ENCODE measurements at regions not wholly inside any gene's neighbourhood (a gene's known extent, or its start where the extent isn't known, plus 50 kb on each side); places are given as distances from the start of the nearest gene placed in this dataset.

DNA sequence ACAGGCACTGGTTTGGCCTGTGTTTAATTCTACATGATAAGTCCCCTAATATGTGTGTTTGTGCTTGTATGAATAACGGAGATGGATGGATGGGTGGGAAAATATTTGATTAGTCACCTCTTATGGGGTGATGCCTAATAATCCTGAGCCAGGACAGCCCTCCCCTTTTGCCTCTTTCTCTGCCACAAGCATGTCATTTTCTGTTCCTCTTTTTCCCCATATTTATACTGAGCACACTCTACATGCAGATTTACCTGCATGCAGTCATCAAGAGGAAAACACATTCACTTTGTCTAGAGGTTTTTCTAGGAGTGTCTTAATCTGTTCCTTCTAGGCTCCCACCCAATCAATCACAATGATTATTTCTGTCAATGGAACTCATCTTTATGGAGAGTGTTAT lies 111.6 kb upstream of the TBX20 start:
- Histone ChIP-seq H3K36me3 (ENCODE audit: insufficient read depth, insufficient read length, low read length) (no peaks in the 10 kb centered on the region), H3K9me3 (ENCODE audit: insufficient read depth, low read length) (no peaks in the 10 kb centered on the region), H3K4me1 (ENCODE audit: insufficient read depth, insufficient read length) (peaks cover 2% of the 10 kb centered on the region), H3K9ac (ENCODE audit: insufficient read length, low read depth) (no peak overlapping the region), H3K27me3 (ENCODE audit: insufficient read depth, insufficient read length) (peaks cover 24% of the 10 kb centered on the region), H3K4me3 (ENCODE audit: insufficient read length, low read depth) (no peak overlapping the region)
- TF ChIP-seq SUZ12 (IDR thresholded peaks at IDR 0.05; ENCODE audit: extremely low read depth, insufficient read depth, insufficient read length) (no peak), ZNF274 (IDR thresholded peaks at IDR 0.05; ENCODE audit: low read depth, low read length) (no peak)
- no peak for DNase-seq (ENCODE audit: low read depth, low spot score)

DNA sequence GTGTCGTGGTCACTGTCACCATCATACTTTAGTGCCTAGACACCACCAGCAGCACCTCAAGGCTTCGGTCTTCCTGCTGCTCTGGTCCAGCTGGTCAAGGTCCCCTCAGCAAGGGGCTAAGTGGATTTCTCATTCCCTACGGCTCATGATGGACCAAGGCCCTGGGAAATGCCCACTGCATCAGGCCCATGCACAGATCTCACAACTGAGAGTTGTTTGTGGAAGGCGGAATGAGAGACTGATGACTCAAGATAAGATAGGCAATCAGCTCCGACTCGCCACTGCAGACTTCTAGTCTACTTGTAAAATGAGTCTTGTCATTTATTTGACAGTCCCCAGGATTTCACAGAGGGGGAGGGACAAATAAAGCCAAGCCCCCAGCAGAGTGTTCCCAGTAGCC lies 108.4 kb upstream of the TBX20 start:
- H3K9me3 ChIP-seq (ENCODE audit: insufficient read depth, low read length) = 0 out of 2 replicates have a peak, but pooled peaks cover 10% of the 10 kb centered on the region
- no peaks in the 10 kb centered on the region for H3K36me3 ChIP-seq (ENCODE audit: insufficient read depth, insufficient read length, low read length)
- no peak overlapping the region for H3K4me3 ChIP-seq (ENCODE audit: insufficient read length, low read depth)
- H3K4me1 ChIP-seq (ENCODE audit: insufficient read depth, insufficient read length) = peaks cover 2% of the 10 kb centered on the region
- TF ChIP-seq YY1 (IDR thresholded peaks at IDR 0.05; ENCODE audit: insufficient read depth, insufficient read length) (no peak), SUZ12 (IDR thresholded peaks at IDR 0.05; ENCODE audit: extremely low read depth, insufficient read depth, insufficient read length) (no peak), ZNF274 (IDR thresholded peaks at IDR 0.05; ENCODE audit: low read depth, low read length) (no peak)
- no peak for DNase-seq (ENCODE audit: low read depth, low spot score)
- H3K27me3 ChIP-seq (ENCODE audit: insufficient read depth, insufficient read length) = peaks cover 24% of the 10 kb centered on the region
- no peak overlapping the region for H3K9ac ChIP-seq (ENCODE audit: insufficient read length, low read depth)

DNA sequence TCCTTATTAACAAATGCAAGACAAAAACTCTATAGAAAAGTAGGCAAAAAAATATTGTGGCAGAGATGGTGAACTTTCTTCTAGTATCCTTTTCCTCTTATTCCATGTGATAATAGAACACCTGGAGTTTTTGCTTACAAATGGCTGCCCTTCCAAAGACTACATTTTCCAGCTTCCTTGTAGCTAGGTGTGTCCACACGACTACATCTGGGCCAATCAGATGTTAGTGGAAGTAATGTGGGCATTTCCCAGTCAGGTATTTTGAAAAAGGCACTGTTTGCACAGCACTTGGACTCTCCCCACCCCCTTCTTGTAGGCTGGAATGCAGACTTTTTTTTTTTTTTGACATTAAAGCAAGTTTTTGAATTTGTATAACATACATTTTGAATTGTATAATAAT lies 105.5 kb upstream of the TBX20 start:
- DNase-seq (ENCODE audit: low read depth, low spot score) = no peak
- no peak overlapping the region for H3K9ac ChIP-seq (ENCODE audit: insufficient read length, low read depth)
- no peak overlapping the region for H3K4me3 ChIP-seq (ENCODE audit: insufficient read length, low read depth)
- peaks cover 12% of the 10 kb centered on the region for H3K27me3 ChIP-seq (ENCODE audit: insufficient read depth, insufficient read length)
- no peaks in the 10 kb centered on the region for H3K36me3 ChIP-seq (ENCODE audit: insufficient read depth, insufficient read length, low read length)
- H3K9me3 ChIP-seq (ENCODE audit: insufficient read depth, low read length) = 0 out of 2 replicates have a peak, but pooled peaks cover 10% of the 10 kb centered on the region
- no peaks in the 10 kb centered on the region for H3K4me1 ChIP-seq (ENCODE audit: insufficient read depth, insufficient read length)
- TF ChIP-seq ZNF274 (IDR thresholded peaks at IDR 0.05; ENCODE audit: low read depth, low read length) (no peak), YY1 (IDR thresholded peaks at IDR 0.05; ENCODE audit: insufficient read depth, insufficient read length) (no peak), SUZ12 (IDR thresholded peaks at IDR 0.05; ENCODE audit: extremely low read depth, insufficient read depth, insufficient read length) (no peak)

DNA sequence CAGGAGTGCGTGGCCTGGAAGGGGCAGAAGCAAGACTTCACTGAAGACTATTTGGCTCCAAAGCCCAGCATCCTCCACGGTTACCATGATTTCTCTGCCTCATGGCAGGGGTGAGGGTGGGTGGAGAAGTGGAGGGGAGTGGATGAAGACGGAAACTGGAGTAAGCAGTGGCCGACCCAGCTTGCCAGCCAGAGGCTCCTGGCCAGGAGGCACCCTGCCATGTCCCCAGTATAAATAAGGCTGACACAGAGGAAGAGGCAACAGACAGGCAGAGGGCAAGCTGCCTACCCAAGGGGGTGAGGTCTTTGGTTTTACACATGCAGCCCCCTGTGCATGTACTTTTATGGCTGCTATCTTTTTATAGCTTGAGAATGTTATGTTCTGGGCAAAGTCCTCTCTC lies 102.6 kb upstream of the TBX20 start:
- no peak for TF ChIP-seq ZNF274 (IDR thresholded peaks at IDR 0.05; ENCODE audit: low read depth, low read length)
- no peak for TF ChIP-seq SUZ12 (IDR thresholded peaks at IDR 0.05; ENCODE audit: extremely low read depth, insufficient read depth, insufficient read length)
- TF ChIP-seq YY1 (IDR thresholded peaks at IDR 0.05; ENCODE audit: insufficient read depth, insufficient read length) = no peak
- Histone ChIP-seq H3K4me1 (ENCODE audit: insufficient read depth, insufficient read length) (no peaks in the 10 kb centered on the region), H3K4me3 (ENCODE audit: insufficient read length, low read depth) (no peak overlapping the region), H3K27me3 (ENCODE audit: insufficient read depth, insufficient read length) (no peaks in the 10 kb centered on the region), H3K9ac (ENCODE audit: insufficient read length, low read depth) (no peak overlapping the region), H3K9me3 (ENCODE audit: insufficient read depth, low read length) (0 out of 2 replicates have a peak, but pooled peaks cover 10% of the 10 kb centered on the region), H3K36me3 (ENCODE audit: insufficient read depth, insufficient read length, low read length) (no peaks in the 10 kb centered on the region)
- no peak for DNase-seq (ENCODE audit: low read depth, low spot score)

DNA sequence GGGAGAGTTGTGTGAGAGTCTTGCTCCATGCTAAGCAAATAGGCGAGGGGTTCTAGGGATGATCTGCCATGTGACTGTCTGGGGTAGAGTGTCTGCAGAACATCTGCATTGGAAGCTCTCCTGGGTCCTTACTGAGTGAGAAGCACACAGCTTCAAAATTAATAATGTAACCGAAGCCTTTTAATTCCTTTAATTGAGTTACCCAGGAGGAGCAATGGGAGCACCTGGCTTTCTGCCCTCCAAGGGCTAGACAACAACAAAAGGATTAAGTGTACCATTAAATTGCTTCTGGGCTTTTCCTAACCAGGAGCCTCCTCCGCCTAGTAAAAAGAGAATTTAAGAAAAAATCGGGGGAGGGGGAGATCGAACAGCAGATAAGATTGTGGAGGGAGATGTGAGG lies 102.0 kb upstream of the TBX20 start:
- Histone ChIP-seq H3K4me1 (ENCODE audit: insufficient read depth, insufficient read length) (no peaks in the 10 kb centered on the region), H3K9me3 (ENCODE audit: insufficient read depth, low read length) (0 out of 2 replicates have a peak, but pooled peaks cover 10% of the 10 kb centered on the region)

DNA sequence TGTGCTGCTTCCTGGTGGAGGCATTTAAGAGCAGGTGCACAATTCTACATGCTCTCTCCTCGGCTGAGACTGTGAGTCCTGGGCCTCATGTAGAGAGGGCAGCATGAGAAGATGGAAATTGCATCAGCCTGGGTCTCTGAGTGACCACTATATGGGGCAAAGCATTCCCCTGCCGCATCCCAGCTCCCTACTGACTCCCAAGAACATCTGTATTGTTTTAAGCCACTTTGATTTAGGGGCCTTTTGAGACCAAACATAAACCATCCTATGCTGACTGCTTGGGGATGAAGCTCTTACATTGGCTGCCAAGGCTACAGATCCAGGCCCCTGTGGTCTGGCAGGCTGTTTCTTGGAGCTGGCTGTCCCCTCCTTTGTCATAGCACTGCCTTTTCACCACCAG lies 101.3 kb upstream of the TBX20 start:
- no peaks in the 10 kb centered on the region for H3K36me3 ChIP-seq (ENCODE audit: insufficient read depth, insufficient read length, low read length)
- no peaks in the 10 kb centered on the region for H3K4me1 ChIP-seq (ENCODE audit: insufficient read depth, insufficient read length)
- no peak overlapping the region for H3K4me3 ChIP-seq (ENCODE audit: insufficient read length, low read depth)
- H3K27me3 ChIP-seq (ENCODE audit: insufficient read depth, insufficient read length) = no peaks in the 10 kb centered on the region
- H3K9ac ChIP-seq (ENCODE audit: insufficient read length, low read depth) = no peak overlapping the region
- TF ChIP-seq YY1 (IDR thresholded peaks at IDR 0.05; ENCODE audit: insufficient read depth, insufficient read length) (no peak), SUZ12 (IDR thresholded peaks at IDR 0.05; ENCODE audit: extremely low read depth, insufficient read depth, insufficient read length) (no peak), ZNF274 (IDR thresholded peaks at IDR 0.05; ENCODE audit: low read depth, low read length) (no peak)
- 0 out of 2 replicates have a peak, but pooled peaks cover 10% of the 10 kb centered on the region for H3K9me3 ChIP-seq (ENCODE audit: insufficient read depth, low read length)
- DNase-seq (ENCODE audit: low read depth, low spot score) = no peak

More for the DNA sequence above, 102.0 kb upstream of the TBX20 start:
- Histone ChIP-seq H3K27me3 (ENCODE audit: insufficient read depth, insufficient read length) (no peaks in the 10 kb centered on the region), H3K36me3 (ENCODE audit: insufficient read depth, insufficient read length, low read length) (no peaks in the 10 kb centered on the region), H3K4me3 (ENCODE audit: insufficient read length, low read depth) (no peak overlapping the region), H3K9ac (ENCODE audit: insufficient read length, low read depth) (no peak overlapping the region)
- no peak for DNase-seq (ENCODE audit: low read depth, low spot score)
- no peak for TF ChIP-seq SUZ12 (IDR thresholded peaks at IDR 0.05; ENCODE audit: extremely low read depth, insufficient read depth, insufficient read length)
- TF ChIP-seq ZNF274 (IDR thresholded peaks at IDR 0.05; ENCODE audit: low read depth, low read length) = no peak
- TF ChIP-seq YY1 (IDR thresholded peaks at IDR 0.05; ENCODE audit: insufficient read depth, insufficient read length) = no peak

DNA sequence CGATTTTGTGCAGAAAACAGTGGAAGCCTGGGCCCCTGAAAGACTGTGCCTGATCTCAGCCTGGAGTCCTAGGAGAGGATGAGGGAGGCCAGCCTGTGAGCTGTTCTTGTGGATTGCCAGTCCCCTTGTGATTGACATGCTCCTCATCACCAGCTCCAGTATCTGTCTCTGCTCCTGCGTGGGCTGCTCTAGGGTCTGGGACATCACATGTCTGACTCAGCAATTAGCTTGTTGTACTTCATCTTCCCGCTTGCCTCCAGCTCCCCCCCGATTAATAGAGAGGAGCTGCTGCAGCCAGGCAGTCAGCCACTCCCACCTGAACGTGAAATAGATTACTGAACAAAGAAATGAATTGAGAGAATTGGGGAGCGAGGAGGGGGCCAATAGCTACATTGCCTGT lies 99.6 kb upstream of the TBX20 start:
- no peaks in the 10 kb centered on the region for H3K27me3 ChIP-seq (ENCODE audit: insufficient read depth, insufficient read length)
- no peak overlapping the region for H3K9ac ChIP-seq (ENCODE audit: insufficient read length, low read depth)
- TF ChIP-seq SUZ12 (IDR thresholded peaks at IDR 0.05; ENCODE audit: extremely low read depth, insufficient read depth, insufficient read length) (no peak), YY1 (IDR thresholded peaks at IDR 0.05; ENCODE audit: insufficient read depth, insufficient read length) (no peak), ZNF274 (IDR thresholded peaks at IDR 0.05; ENCODE audit: low read depth, low read length) (no peak)
- 0 out of 2 replicates have a peak, but pooled peaks cover 7% of the 10 kb centered on the region for H3K9me3 ChIP-seq (ENCODE audit: insufficient read depth, low read length)
- no peaks in the 10 kb centered on the region for H3K36me3 ChIP-seq (ENCODE audit: insufficient read depth, insufficient read length, low read length)
- DNase-seq (ENCODE audit: low read depth, low spot score) = no peak
- H3K4me1 ChIP-seq (ENCODE audit: insufficient read depth, insufficient read length) = no peaks in the 10 kb centered on the region
- no peak overlapping the region for H3K4me3 ChIP-seq (ENCODE audit: insufficient read length, low read depth)

Measured in NT2/D1 (cell line).